ENCODE measurements at regions not wholly inside any gene's neighbourhood (a gene's known extent, or its start where the extent isn't known, plus 50 kb on each side); places are given as distances from the start of the nearest gene placed in this dataset.

DNA sequence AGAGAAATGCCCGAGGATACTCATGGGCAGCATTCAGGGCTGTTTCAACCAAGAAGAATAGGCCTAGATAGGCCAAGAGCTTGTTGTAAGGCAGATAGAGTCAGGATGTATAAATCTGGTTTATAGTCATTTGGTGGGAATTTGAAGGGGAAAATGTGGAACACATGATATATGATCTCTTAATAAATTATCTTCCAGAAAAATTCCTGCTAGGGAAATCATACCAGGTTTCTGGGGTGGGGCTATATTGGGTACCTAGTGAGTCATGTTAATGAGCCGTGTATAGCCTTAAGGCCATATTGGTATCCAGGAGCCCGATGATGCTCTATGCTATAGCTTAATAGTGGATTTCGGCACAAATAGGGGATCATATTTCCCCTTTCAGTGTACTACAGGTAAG lies 51.5 kb upstream of the HTR2A start:
- POLR2A ChIA-PET: no interaction called here
- no peak overlapping the region for H3K4me3 Mint-ChIP-seq
- Histone ChIP-seq H3K27me3 (ENCODE audit: control insufficient read depth in 1 of 2, insufficient read depth in 2 of 2, low read length in 2 of 2) (no peaks in the 10 kb centered on the region), H3K36me3 (ENCODE audit: insufficient read depth, low read length) (no peaks in the 10 kb centered on the region), H3K4me1 (ENCODE audit: insufficient read depth, low read length) (no peaks in the 10 kb centered on the region), H3K27ac (ENCODE audit: low read depth in 1 of 2, low read length in 2 of 2) (no peak overlapping the region), H3K4me3 (ENCODE audit: low read length) (no peak overlapping the region), H3K9me3 (ENCODE audit: control insufficient read depth in 1 of 2, insufficient read depth in 1 of 2, low read length in 2 of 2) (peaks cover 0 to 5% of the 10 kb centered on the region in 2 experiments)
- H3K36me3 Mint-ChIP-seq (ENCODE audit: low read depth): no peaks in the 10 kb centered on the region
- DNase-seq: no peak
- no peaks in the 10 kb centered on the region for H3K27me3 Mint-ChIP-seq
- CTCF ChIA-PET: interaction anchor here (1.0 kb wide), 1 partner anchor 8 kb away, joined by 3 read pairs; no protein-coding TSS in a partner anchor
- ATAC-seq (ENCODE audit: poor library complexity): no peak
- H3K9me3 Mint-ChIP-seq: peaks cover 8% of the 10 kb centered on the region
- no peaks in the 10 kb centered on the region for H3K4me1 Mint-ChIP-seq (ENCODE audit: low read depth)
- no peak overlapping the region for H3K27ac Mint-ChIP-seq
- TF ChIP-seq CTCF (IDR thresholded peaks at IDR 0.05): no peak
- intact Hi-C loops (cut with DNase I, micrococcal nuclease): no loop called here

GRCh38 chr13:46947425-46948191 lies 50.8 kb upstream of the HTR2A start:
- Mint-ChIP-seq H3K9me3 (peaks cover 8% of the 10 kb centered on the region), H3K27ac (no peak overlapping the region), H3K4me1 (ENCODE audit: low read depth) (no peaks in the 10 kb centered on the region), H3K4me3 (no peak overlapping the region), H3K36me3 (ENCODE audit: low read depth) (no peaks in the 10 kb centered on the region), H3K27me3 (no peaks in the 10 kb centered on the region)
- TF ChIP-seq CTCF (IDR thresholded peaks at IDR 0.05): no peak
- no peak for ATAC-seq (ENCODE audit: poor library complexity)
- ChIA-PET POLR2A (no interaction called here), CTCF (interaction anchor here (1.0 kb wide), 1 partner anchor 9 kb away, joined by 3 read pairs; no protein-coding TSS in a partner anchor)
- no peaks in the 10 kb centered on the region for H3K4me1 ChIP-seq (ENCODE audit: insufficient read depth, low read length)
- DNase-seq: no peak
- intact Hi-C loops (cut with DNase I, micrococcal nuclease): no loop called here
- no peaks in the 10 kb centered on the region for H3K27me3 ChIP-seq (ENCODE audit: control insufficient read depth in 1 of 2, insufficient read depth in 2 of 2, low read length in 2 of 2)
- no peak overlapping the region for H3K27ac ChIP-seq (ENCODE audit: low read depth in 1 of 2, low read length in 2 of 2)
- H3K4me3 ChIP-seq (ENCODE audit: low read length): no peak overlapping the region
- no peaks in the 10 kb centered on the region for H3K36me3 ChIP-seq (ENCODE audit: insufficient read depth, low read length)
- peaks cover 0 to 5% of the 10 kb centered on the region in 2 experiments for H3K9me3 ChIP-seq (ENCODE audit: control insufficient read depth in 1 of 2, insufficient read depth in 1 of 2, low read length in 2 of 2)
